ENCODE measurements at regions not wholly inside any gene's neighbourhood (a gene's known extent, or its start where the extent isn't known, plus 50 kb on each side); places are given as distances from the start of the nearest gene placed in this dataset.
"Not testable (repeated sequence)": the region's sequence is repeated elsewhere in the genome, so short reads cannot be mapped to it uniquely, and the experiment has no call there.

GRCh38 chr6:67881706-67882065 lies 753.4 kb upstream of the ADGRB3 start:
- H3K36me3 ChIP-seq (ENCODE audit: control insufficient read depth, low read depth, low read length) = no peaks in the 10 kb centered on the region
- H3K9ac ChIP-seq (ENCODE audit: low read length) = no peak overlapping the region
- no peaks in the 10 kb centered on the region for H3K27me3 ChIP-seq (ENCODE audit: control insufficient read depth, insufficient read depth, low read length)
- H3K4me3 ChIP-seq (ENCODE audit: low read length) = no peak overlapping the region
- peaks cover 3% of the 10 kb centered on the region for H3K9me3 ChIP-seq (ENCODE audit: control insufficient read depth, low read depth, low read length)
- H3K4me1 ChIP-seq (ENCODE audit: control insufficient read depth, low read depth, low read length) = peaks cover 4% of the 10 kb centered on the region
- H3K27ac ChIP-seq (ENCODE audit: low read length) = no peak overlapping the region

DNA sequence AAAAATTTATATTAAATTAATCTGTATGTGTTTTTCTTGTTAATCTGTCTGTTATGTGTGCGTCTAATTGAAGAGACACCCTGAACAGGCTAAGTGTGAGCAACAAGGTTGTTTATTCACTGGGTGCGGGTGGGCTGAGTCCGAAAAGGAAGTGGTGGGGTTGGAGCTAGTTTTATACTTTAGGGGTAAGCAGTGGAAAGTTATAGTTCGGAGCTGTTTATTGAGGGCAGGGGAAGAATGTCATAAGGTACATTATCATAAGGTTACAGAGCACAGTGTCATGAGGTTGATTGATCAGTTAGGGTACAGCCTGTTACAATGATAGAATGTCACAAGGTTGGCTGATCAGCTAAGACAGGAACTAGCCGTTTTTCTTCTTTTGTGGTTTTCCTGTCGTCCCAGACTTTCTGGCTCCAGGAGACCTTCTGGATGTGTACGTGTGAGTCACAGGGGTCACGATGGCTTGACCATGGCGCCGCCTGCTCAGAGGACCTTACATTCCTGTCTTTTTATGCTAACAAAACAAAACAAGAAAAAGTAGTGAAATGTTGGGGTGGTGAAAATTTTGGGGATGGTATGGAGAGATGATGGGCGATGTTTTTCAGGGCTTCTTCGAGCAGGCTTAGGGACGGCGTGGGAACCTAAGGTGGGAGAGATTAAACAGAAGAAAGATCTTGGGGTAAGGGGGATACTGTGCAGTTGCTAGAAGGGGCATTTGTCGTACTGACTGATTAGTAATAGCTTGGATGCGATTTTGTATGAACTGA lies 754.0 kb upstream of the ADGRB3 start:
- H3K27me3 ChIP-seq (ENCODE audit: control insufficient read depth, insufficient read depth, low read length) = no peaks in the 10 kb centered on the region
- H3K27ac ChIP-seq (ENCODE audit: low read length) = no peak overlapping the region
- H3K9ac ChIP-seq (ENCODE audit: low read length) = no peak overlapping the region
- H3K9me3 ChIP-seq (ENCODE audit: control insufficient read depth, low read depth, low read length) = peaks cover 3% of the 10 kb centered on the region
- H3K36me3 ChIP-seq (ENCODE audit: control insufficient read depth, low read depth, low read length) = no peaks in the 10 kb centered on the region
- H3K4me3 ChIP-seq (ENCODE audit: low read length) = no peak overlapping the region
- peaks cover 4% of the 10 kb centered on the region for H3K4me1 ChIP-seq (ENCODE audit: control insufficient read depth, low read depth, low read length)

DNA sequence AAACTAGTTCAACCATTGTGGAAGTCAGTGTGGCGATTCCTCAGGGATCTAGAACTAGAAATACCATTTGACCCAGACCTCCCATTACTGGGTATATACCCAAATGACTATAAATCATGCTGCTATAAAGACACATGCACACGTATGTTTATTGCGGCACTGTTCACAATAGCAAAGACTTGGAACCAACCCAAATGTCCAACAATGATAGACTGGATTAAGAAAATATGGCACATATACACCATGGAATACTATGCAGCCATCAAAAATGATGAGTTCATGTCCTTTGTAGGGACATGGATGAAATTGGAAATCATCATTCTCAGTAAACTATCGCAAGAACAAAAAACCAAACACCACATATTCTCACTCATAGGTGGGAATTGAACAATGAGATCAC lies 754.7 kb upstream of the ADGRB3 start:
- H3K9ac ChIP-seq (ENCODE audit: low read length); H3K36me3 ChIP-seq (ENCODE audit: control insufficient read depth, low read depth, low read length); H3K4me3 ChIP-seq (ENCODE audit: low read length); H3K4me1 ChIP-seq (ENCODE audit: control insufficient read depth, low read depth, low read length); H3K27me3 ChIP-seq (ENCODE audit: control insufficient read depth, insufficient read depth, low read length); H3K27ac ChIP-seq (ENCODE audit: low read length); H3K9me3 ChIP-seq (ENCODE audit: control insufficient read depth, low read depth, low read length): not testable (repeated sequence)

DNA sequence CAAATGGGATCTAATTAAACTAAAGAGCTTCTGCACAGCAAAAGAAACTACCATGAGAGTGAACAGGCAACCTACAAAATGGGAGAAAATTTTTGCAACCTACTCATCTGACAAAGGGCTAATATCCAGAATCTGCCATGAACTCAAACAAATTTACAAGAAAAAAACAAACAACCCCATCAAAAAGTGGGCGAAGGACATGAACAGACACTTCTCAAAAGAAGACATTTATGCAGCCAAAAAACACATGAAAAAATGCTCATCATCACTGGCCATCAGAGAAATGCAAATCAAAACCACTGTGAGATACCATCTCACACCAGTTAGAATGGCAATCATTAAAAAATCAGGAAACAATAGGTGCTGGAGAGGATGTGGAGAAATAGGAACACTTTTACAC lies 755.2 kb upstream of the ADGRB3 start:
- not testable (repeated sequence) for H3K27ac ChIP-seq (ENCODE audit: low read length); H3K9me3 ChIP-seq (ENCODE audit: control insufficient read depth, low read depth, low read length); H3K4me3 ChIP-seq (ENCODE audit: low read length); H3K36me3 ChIP-seq (ENCODE audit: control insufficient read depth, low read depth, low read length); H3K27me3 ChIP-seq (ENCODE audit: control insufficient read depth, insufficient read depth, low read length); H3K9ac ChIP-seq (ENCODE audit: low read length); H3K4me1 ChIP-seq (ENCODE audit: control insufficient read depth, low read depth, low read length)

DNA sequence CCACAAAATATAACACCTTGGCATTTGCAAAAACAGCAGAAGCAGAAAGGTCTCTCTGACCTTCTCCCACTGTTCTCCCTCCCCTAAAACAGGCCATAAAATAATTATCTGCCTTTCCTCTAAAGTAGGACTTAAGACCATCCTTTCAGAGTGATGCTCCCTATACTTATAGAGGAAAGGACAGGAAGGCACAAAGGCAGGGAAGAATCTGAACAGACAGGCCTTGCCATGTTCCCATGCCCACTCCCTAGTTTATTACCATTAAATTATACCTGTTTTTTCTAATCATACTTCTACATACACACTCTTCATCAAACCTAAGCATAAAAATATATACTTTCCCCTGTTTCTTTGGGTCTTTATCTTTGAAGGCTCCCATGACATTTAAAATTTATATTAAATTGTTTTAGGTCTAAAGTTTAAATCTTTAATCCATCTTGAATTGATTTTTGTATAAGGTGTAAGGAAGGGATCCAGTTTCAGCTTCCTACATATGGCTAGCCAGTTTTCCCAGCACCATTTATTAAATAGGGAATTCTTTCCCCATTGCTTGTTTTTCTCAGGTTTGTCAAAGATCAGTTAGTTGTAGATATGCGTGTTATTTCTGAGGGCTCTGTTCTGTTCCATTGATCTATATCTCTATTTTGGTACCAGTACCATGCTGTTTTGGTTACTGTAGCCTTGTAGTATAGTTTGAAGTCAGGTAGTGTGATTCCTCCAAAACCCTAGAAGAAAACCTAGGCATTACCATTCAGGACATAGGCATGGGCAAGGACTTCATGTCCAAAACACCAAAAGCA lies 755.8 kb upstream of the ADGRB3 start:
- not testable (repeated sequence) for H3K27me3 ChIP-seq (ENCODE audit: control insufficient read depth, insufficient read depth, low read length); H3K27ac ChIP-seq (ENCODE audit: low read length); H3K4me3 ChIP-seq (ENCODE audit: low read length); H3K9ac ChIP-seq (ENCODE audit: low read length); H3K4me1 ChIP-seq (ENCODE audit: control insufficient read depth, low read depth, low read length); H3K36me3 ChIP-seq (ENCODE audit: control insufficient read depth, low read depth, low read length); H3K9me3 ChIP-seq (ENCODE audit: control insufficient read depth, low read depth, low read length)

- not testable (repeated sequence) for H3K4me1 ChIP-seq (ENCODE audit: control insufficient read depth, low read depth, low read length)
Measured at GRCh38 chr6:67878216-67878615, 756.9 kb upstream of the ADGRB3 start.

DNA sequence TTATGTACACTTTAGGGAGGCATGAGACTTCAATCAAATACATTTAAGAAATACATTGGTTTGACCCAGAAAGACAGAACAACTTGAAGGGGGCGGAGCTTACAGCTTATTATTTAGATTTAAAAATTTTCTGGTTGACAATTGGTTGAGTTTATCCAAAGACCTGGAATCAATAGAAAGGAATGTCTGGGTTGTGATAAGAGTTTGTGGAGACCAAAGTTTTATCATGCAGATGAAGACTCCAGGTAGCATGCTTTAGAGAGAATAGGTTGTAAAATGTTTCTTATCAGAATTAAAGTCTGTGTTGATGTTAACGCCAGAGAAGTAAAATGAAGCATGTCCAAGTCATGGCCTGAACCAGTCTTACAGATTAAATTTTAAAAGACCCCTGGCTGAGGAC lies 757.8 kb upstream of the ADGRB3 start:
- H3K9me3 ChIP-seq (ENCODE audit: control insufficient read depth, low read depth, low read length) = peaks cover 4% of the 10 kb centered on the region
- H3K27ac ChIP-seq (ENCODE audit: low read length) = no peak overlapping the region
- peaks cover 4% of the 10 kb centered on the region for H3K4me1 ChIP-seq (ENCODE audit: control insufficient read depth, low read depth, low read length)
- H3K9ac ChIP-seq (ENCODE audit: low read length) = no peak overlapping the region
- H3K36me3 ChIP-seq (ENCODE audit: control insufficient read depth, low read depth, low read length) = no peaks in the 10 kb centered on the region
- H3K4me3 ChIP-seq (ENCODE audit: low read length) = no peak overlapping the region
- H3K27me3 ChIP-seq (ENCODE audit: control insufficient read depth, insufficient read depth, low read length) = no peaks in the 10 kb centered on the region

More at GRCh38 chr6:67878216-67878615, 756.9 kb upstream of the ADGRB3 start:
- not testable (repeated sequence) for H3K27me3 ChIP-seq (ENCODE audit: control insufficient read depth, insufficient read depth, low read length); H3K36me3 ChIP-seq (ENCODE audit: control insufficient read depth, low read depth, low read length); H3K4me3 ChIP-seq (ENCODE audit: low read length); H3K9me3 ChIP-seq (ENCODE audit: control insufficient read depth, low read depth, low read length); H3K27ac ChIP-seq (ENCODE audit: low read length); H3K9ac ChIP-seq (ENCODE audit: low read length)

DNA sequence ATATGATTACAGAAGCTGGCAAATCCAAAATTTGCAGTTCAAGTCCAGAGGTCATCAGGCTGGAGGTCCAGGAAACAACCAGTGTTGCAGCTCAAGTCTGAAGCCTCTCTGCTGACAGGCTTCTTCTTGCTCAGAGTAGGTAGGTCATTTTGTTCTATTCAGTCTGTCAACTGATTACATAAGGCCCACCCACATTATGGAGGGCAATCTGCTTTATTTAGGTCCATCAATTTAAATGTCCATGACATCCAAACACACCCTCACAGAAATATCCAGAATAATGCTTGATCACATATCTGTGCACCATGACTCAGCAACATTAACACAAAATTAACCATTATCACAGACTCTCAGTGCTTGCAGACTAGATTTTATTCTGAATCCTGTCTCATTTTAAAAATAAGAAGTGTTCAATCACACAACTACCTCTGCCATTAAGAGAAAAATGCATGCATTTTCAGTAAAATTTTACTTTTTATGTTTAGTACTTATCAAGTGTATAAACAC lies 759.2 kb upstream of the ADGRB3 start:
- peaks cover 4% of the 10 kb centered on the region for H3K4me1 ChIP-seq (ENCODE audit: control insufficient read depth, low read depth, low read length)
- no peak overlapping the region for H3K9ac ChIP-seq (ENCODE audit: low read length)
- H3K36me3 ChIP-seq (ENCODE audit: control insufficient read depth, low read depth, low read length) = no peaks in the 10 kb centered on the region
- no peaks in the 10 kb centered on the region for H3K27me3 ChIP-seq (ENCODE audit: control insufficient read depth, insufficient read depth, low read length)
- H3K4me3 ChIP-seq (ENCODE audit: low read length) = no peak overlapping the region
- peaks cover 5% of the 10 kb centered on the region for H3K9me3 ChIP-seq (ENCODE audit: control insufficient read depth, low read depth, low read length)
- no peak overlapping the region for H3K27ac ChIP-seq (ENCODE audit: low read length)

DNA sequence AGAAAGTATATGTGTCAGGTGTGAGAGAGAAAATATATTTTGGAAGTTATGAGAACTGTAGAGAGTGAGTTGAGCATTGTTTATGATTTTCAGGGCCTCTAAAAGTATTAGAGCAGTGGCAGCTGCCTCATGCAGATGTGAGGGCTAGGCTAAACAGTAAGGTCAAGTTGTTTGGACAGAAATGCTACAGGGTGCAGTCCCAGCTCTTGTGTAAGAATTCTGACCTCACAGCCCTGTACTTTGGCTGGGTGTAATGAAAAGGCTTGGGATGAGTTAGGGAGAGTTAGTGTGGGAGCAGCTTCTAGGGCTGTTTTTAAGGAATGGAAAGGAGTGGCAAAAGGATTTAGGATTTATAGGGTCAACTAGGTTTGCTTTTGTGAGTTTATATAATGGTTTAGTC lies 764.8 kb upstream of the ADGRB3 start:
- H3K27me3 ChIP-seq (ENCODE audit: control insufficient read depth, insufficient read depth, low read length) = no peaks in the 10 kb centered on the region
- no peak overlapping the region for H3K9ac ChIP-seq (ENCODE audit: low read length)
- no peak overlapping the region for H3K4me3 ChIP-seq (ENCODE audit: low read length)
- no peak overlapping the region for H3K27ac ChIP-seq (ENCODE audit: low read length)
- H3K4me1 ChIP-seq (ENCODE audit: control insufficient read depth, low read depth, low read length) = no peaks in the 10 kb centered on the region
- peaks cover 3% of the 10 kb centered on the region for H3K9me3 ChIP-seq (ENCODE audit: control insufficient read depth, low read depth, low read length)
- H3K36me3 ChIP-seq (ENCODE audit: control insufficient read depth, low read depth, low read length) = no peaks in the 10 kb centered on the region

DNA sequence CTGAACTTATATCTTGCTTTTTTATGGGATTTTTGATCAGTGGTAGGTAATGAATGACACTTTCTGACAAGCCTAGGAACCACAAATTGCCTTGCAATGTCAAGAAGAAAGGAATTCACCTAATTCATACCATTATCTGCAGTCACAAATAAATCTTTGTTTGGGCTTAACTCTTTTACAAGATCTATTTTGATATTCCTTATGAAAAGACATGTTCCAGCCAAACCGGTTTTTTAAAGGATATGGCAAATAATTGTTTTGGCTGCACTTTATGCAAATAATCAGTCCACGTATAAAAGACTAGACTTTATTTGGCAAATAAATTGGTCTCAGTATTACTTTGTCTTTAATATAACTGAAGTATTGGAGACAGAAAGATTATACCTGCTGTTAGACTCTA lies 771.7 kb upstream of the ADGRB3 start:
- no peaks in the 10 kb centered on the region for H3K27me3 ChIP-seq (ENCODE audit: control insufficient read depth, insufficient read depth, low read length)
- no peaks in the 10 kb centered on the region for H3K4me1 ChIP-seq (ENCODE audit: control insufficient read depth, low read depth, low read length)
- H3K27ac ChIP-seq (ENCODE audit: low read length) = no peak overlapping the region
- no peaks in the 10 kb centered on the region for H3K36me3 ChIP-seq (ENCODE audit: control insufficient read depth, low read depth, low read length)
- H3K4me3 ChIP-seq (ENCODE audit: low read length) = no peak overlapping the region
- H3K9me3 ChIP-seq (ENCODE audit: control insufficient read depth, low read depth, low read length) = no peaks in the 10 kb centered on the region
- H3K9ac ChIP-seq (ENCODE audit: low read length) = no peak overlapping the region

DNA sequence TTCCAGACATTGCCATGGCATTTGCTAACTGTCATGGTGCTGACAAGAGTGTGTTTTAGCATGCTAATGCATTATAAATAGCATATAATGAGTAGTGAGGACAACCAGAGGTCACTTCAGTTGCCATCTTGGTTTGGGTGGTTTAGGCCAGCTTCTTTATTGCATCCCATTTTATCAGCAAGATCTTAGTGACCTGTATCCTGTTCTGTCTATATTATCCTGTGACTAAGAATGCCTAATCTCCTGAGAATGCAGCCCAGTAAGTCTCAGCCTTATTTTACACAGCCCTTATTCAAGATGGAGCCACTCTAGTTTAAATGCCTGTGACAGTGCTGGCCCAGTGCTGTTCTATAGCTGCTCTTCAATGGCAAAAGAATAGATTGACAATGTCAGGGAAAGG lies 781.0 kb upstream of the ADGRB3 start:
- Histone ChIP-seq H3K9ac (ENCODE audit: low read length) (no peak overlapping the region), H3K4me1 (ENCODE audit: control insufficient read depth, low read depth, low read length) (no peaks in the 10 kb centered on the region), H3K4me3 (ENCODE audit: low read length) (no peak overlapping the region), H3K27me3 (ENCODE audit: control insufficient read depth, insufficient read depth, low read length) (no peaks in the 10 kb centered on the region), H3K27ac (ENCODE audit: low read length) (no peak overlapping the region), H3K36me3 (ENCODE audit: control insufficient read depth, low read depth, low read length) (no peaks in the 10 kb centered on the region), H3K9me3 (ENCODE audit: control insufficient read depth, low read depth, low read length) (no peaks in the 10 kb centered on the region)

- Histone ChIP-seq H3K9me3 (ENCODE audit: control insufficient read depth, low read depth, low read length) (no peaks in the 10 kb centered on the region), H3K27me3 (ENCODE audit: control insufficient read depth, insufficient read depth, low read length) (no peaks in the 10 kb centered on the region), H3K36me3 (ENCODE audit: control insufficient read depth, low read depth, low read length) (no peaks in the 10 kb centered on the region), H3K4me1 (ENCODE audit: control insufficient read depth, low read depth, low read length) (peaks cover 3% of the 10 kb centered on the region), H3K4me3 (ENCODE audit: low read length) (no peak overlapping the region), H3K27ac (ENCODE audit: low read length) (no peak overlapping the region), H3K9ac (ENCODE audit: low read length) (no peak overlapping the region)
Measured at GRCh38 chr6:67839818-67840217, 795.3 kb upstream of the ADGRB3 start.

Data from iPS-18a (cell line).